ENCODE measurements at regions not wholly inside any gene's neighbourhood (a gene's known extent, or its start where the extent isn't known, plus 50 kb on each side); places are given as distances from the start of the nearest gene placed in this dataset.

DNA sequence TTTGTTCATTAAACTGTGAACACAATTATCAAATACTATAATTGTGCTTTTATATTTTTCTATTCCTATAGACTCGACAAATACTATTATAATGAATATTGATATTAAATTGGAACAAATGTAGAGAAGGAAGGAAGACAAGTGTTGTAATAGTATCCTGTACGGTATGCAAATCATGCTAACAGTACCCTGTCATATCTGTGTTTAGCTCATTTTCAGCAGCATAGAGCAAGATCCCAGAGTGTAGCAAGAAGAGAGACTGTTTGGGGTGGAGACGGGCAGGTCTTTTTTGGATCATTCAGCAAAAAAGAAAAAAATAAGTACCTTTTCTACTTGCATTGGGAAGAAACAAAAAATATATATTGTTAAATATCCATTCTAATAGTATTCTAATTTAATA, 224.1 kb downstream of the TPRG1 start:
- no peak for TF ChIP-seq POLR2AphosphoS5 (IDR thresholded peaks at IDR 0.05; ENCODE audit: low read depth, low read length)
- TF ChIP-seq POLR2A (IDR thresholded peaks at IDR 0.05; ENCODE audit: low read depth, low read length), result no peak
- TF ChIP-seq TAF1 (IDR thresholded peaks at IDR 0.05; ENCODE audit: borderline replicate concordance, low read depth, low read length), result no peak

All from GM12892 (cell line).